SK-N-SH (cell line): ENCODE measurements at regions not wholly inside any gene's neighbourhood (a gene's known extent, or its start where the extent isn't known, plus 50 kb on each side); places are given as distances from the start of the nearest gene placed in this dataset.

Experiments used
- EP300 ChIP-seq, 2 experiments: IDR thresholded peaks; 2 replicates each; pipeline versions ENCODE4 v1.4.0 to v1.6.1; 2012; ENCODE audit warnings: borderline replicate concordance in 1 of 2, low read depth in 1 of 2, low read length in 1 of 2
- FOXJ3 ChIP-seq: sonication (generic); formaldehyde crosslinking; IDR thresholded peaks from 2 replicates; pipeline ENCODE4 v1.5.1; 2020; ENCODE audit warnings: mild to moderate bottlenecking, missing genetic modification reagents
- JUND ChIP-seq: IDR thresholded peaks from 2 replicates; pipeline ENCODE4 v1.4.0; 2012
- POLR2AphosphoS5 ChIP-seq: IDR thresholded peaks from 2 replicates; pipeline ENCODE4 v1.6.1; 2012; ENCODE audit warnings: low read depth, low read length
- RCOR1 ChIP-seq: fragments of 150-350 bp; IDR thresholded peaks from 2 replicates; pipeline ENCODE4 v1.6.1; 2017; ENCODE audit warnings: antibody characterized with exemption, low read length
- RXRA ChIP-seq: IDR thresholded peaks from 2 replicates; pipeline ENCODE4 v1.4.0; 2012; ENCODE audit warnings: low read depth, mild to moderate bottlenecking, borderline replicate concordance

- TF ChIP-seq JUND (no peak), POLR2AphosphoS5 (no peak), EP300 (IDR thresholded peaks at IDR 0.05; ENCODE audit: borderline replicate concordance in 1 of 2, low read depth in 1 of 2, low read length in 1 of 2) (no peak), RCOR1 (no peak), RXRA (no peak), FOXJ3 (CRISPR knock-in tag) (no peak)
These were observed 871.9 kb downstream of the TSN start for GRCh38 chr2:122627388-122627787.
